ENCODE measurements at regions not wholly inside any gene's neighbourhood (a gene's known extent, or its start where the extent isn't known, plus 50 kb on each side); places are given as distances from the start of the nearest gene placed in this dataset.
"Not testable (repeated sequence)": the region's sequence is repeated elsewhere in the genome, so short reads cannot be mapped to it uniquely, and the experiment has no call there.

GRCh38 chr3:80355144-80355543, 587.3 kb upstream of the ROBO1 start:
- DNase-seq (ENCODE audit: low read depth in 2 of 2) = no peak

GRCh38 chr3:80351201-80351600, 583.4 kb upstream of the ROBO1 start:
- DNase-seq (ENCODE audit: low read depth in 2 of 2) = no peak

- DNase-seq (ENCODE audit: low read depth in 2 of 2) = no peak
These were observed 583.0 kb upstream of the ROBO1 start for GRCh38 chr3:80350771-80351170.

GRCh38 chr3:80338366-80338765, 570.6 kb upstream of the ROBO1 start:
- no peak for DNase-seq (ENCODE audit: low read depth in 2 of 2)

GRCh38 chr3:80334534-80334933, 566.7 kb upstream of the ROBO1 start:
- no peak for DNase-seq (ENCODE audit: low read depth in 2 of 2)

GRCh38 chr3:80331494-80332170, 563.8 kb upstream of the ROBO1 start:
- no peak for DNase-seq (ENCODE audit: low read depth in 2 of 2)

GRCh38 chr3:80314541-80314940, 546.7 kb upstream of the ROBO1 start:
- not testable (repeated sequence) for DNase-seq (ENCODE audit: low read depth in 2 of 2)

GRCh38 chr3:80308637-80309036, 540.8 kb upstream of the ROBO1 start:
- DNase-seq (ENCODE audit: low read depth in 2 of 2) = no peak

- no peak for DNase-seq (ENCODE audit: low read depth in 2 of 2)
These were observed 540.0 kb upstream of the ROBO1 start for GRCh38 chr3:80307844-80308243.

- no peak for DNase-seq (ENCODE audit: low read depth in 2 of 2)
These were observed 529.9 kb upstream of the ROBO1 start for GRCh38 chr3:80297720-80298119.

- DNase-seq (ENCODE audit: low read depth in 2 of 2) = no peak
These were observed 517.6 kb upstream of the ROBO1 start for GRCh38 chr3:80285388-80285787.

- DNase-seq (ENCODE audit: low read depth in 2 of 2) = no peak
These were observed 516.0 kb upstream of the ROBO1 start for GRCh38 chr3:80283783-80284182.

- no peak for DNase-seq (ENCODE audit: low read depth in 2 of 2)
These were observed 510.3 kb upstream of the ROBO1 start for GRCh38 chr3:80278056-80278455.

- no peak for DNase-seq (ENCODE audit: low read depth in 2 of 2)
These were observed 507.3 kb upstream of the ROBO1 start for GRCh38 chr3:80275120-80275519.

- DNase-seq (ENCODE audit: low read depth in 2 of 2) = no peak
These were observed 495.5 kb upstream of the ROBO1 start for GRCh38 chr3:80263260-80263659.

GRCh38 chr3:80261082-80261481, 493.3 kb upstream of the ROBO1 start:
- no peak for DNase-seq (ENCODE audit: low read depth in 2 of 2)

- DNase-seq (ENCODE audit: low read depth in 2 of 2) = no peak
These were observed 491.9 kb upstream of the ROBO1 start for GRCh38 chr3:80259736-80260135.

- DNase-seq (ENCODE audit: low read depth in 2 of 2) = no peak
These were observed 484.3 kb upstream of the ROBO1 start for GRCh38 chr3:80252113-80252512.

GRCh38 chr3:80247766-80248165, 480.0 kb upstream of the ROBO1 start:
- DNase-seq (ENCODE audit: low read depth in 2 of 2) = no peak

GRCh38 chr3:80244390-80244789, 476.6 kb upstream of the ROBO1 start:
- DNase-seq (ENCODE audit: low read depth in 2 of 2) = peak in 1 of 2 donors; percentile 27

GRCh38 chr3:80241791-80242190, 474.0 kb upstream of the ROBO1 start:
- DNase-seq (ENCODE audit: low read depth in 2 of 2) = no peak

GRCh38 chr3:80239301-80239700, 471.5 kb upstream of the ROBO1 start:
- no peak for DNase-seq (ENCODE audit: low read depth in 2 of 2)

GRCh38 chr3:80238606-80239005, 470.8 kb upstream of the ROBO1 start:
- DNase-seq (ENCODE audit: low read depth in 2 of 2) = peak in 1 of 2 donors; percentile 65

- DNase-seq (ENCODE audit: low read depth in 2 of 2) = no peak
These were observed 470.4 kb upstream of the ROBO1 start for GRCh38 chr3:80238152-80238551.
